ENCODE measurements at regions not wholly inside any gene's neighbourhood (a gene's known extent, or its start where the extent isn't known, plus 50 kb on each side); places are given as distances from the start of the nearest gene placed in this dataset.

- no peak for TF ChIP-seq CHD7 (IDR thresholded peaks at IDR 0.05; ENCODE audit: insufficient replicate concordance, low read length)
- TF ChIP-seq CTCF (IDR thresholded peaks at IDR 0.05; ENCODE audit: control extremely low read depth in 1 of 3, insufficient read depth in 1 of 3, low read depth in 1 of 3, low read length in 3 of 3): no peak
- TF ChIP-seq EP300 (IDR thresholded peaks at IDR 0.05; ENCODE audit: borderline replicate concordance in 1 of 2, low read depth in 2 of 2, low read length in 2 of 2): no peak
- no peak for TF ChIP-seq ATF3 (IDR thresholded peaks at IDR 0.05; ENCODE audit: insufficient read depth, low read depth, low read length)
- TF ChIP-seq RFX5 (IDR thresholded peaks at IDR 0.05; ENCODE audit: borderline replicate concordance, low read depth, low read length): no peak
- no peak for TF ChIP-seq CREB1 (IDR thresholded peaks at IDR 0.05)
Observed at GRCh38 chr18:67615876-67616275, 99.4 kb upstream of the DSEL start (continued).
